ENCODE measurements at regions not wholly inside any gene's neighbourhood (a gene's known extent, or its start where the extent isn't known, plus 50 kb on each side); places are given as distances from the start of the nearest gene placed in this dataset.

GRCh38 chr1:57795886-57796285, 372.0 kb upstream of the DAB1 start:
- Histone ChIP-seq H3K27me3 (replicated peaks in 1 of 7) (no peaks in the 10 kb centered on the region), H3K36me3 (no peaks in the 10 kb centered on the region), H3K9me3 (no peaks in the 10 kb centered on the region), H3K4me3 (no peak overlapping the region), H3K27ac (no peak overlapping the region), H3K4me1 (no peaks in the 10 kb centered on the region)
- WGBS, 5 donors: 80 to 92% (median 87%) methylated on average over 5 of the region's 5 CpGs
- no peak for DNase-seq
- no peak for TF ChIP-seq POLR2AphosphoS5 (IDR thresholded peaks at IDR 0.05)
- no peak for TF ChIP-seq POLR2A (IDR thresholded peaks at IDR 0.05)
- no peak for TF ChIP-seq CTCF (IDR thresholded peaks at IDR 0.05 in 8 of 11, conservative IDR thresholded peaks at IDR 0.05 in 3 of 11)
- intact Hi-C loops (cut with DNase I; ENCODE audit: low total_unique reads): no loop called here

- TF ChIP-seq POLR2AphosphoS5 (IDR thresholded peaks at IDR 0.05) (no peak), CTCF (IDR thresholded peaks at IDR 0.05 in 8 of 11, conservative IDR thresholded peaks at IDR 0.05 in 3 of 11) (no peak), POLR2A (IDR thresholded peaks at IDR 0.05) (no peak)
- Histone ChIP-seq H3K27me3 (replicated peaks in 1 of 7) (no peaks in the 10 kb centered on the region), H3K36me3 (no peaks in the 10 kb centered on the region), H3K4me1 (no peaks in the 10 kb centered on the region), H3K9me3 (no peaks in the 10 kb centered on the region), H3K27ac (no peak overlapping the region), H3K4me3 (no peak overlapping the region)
- intact Hi-C loops (cut with DNase I; ENCODE audit: low total_unique reads): no loop called here
- DNase-seq: no peak
- 65 to 77% (median 72%) methylated on average over 2 of the region's 2 CpGs for WGBS, 5 donors
Observed at GRCh38 chr1:57794078-57794477, 370.2 kb upstream of the DAB1 start.

GRCh38 chr1:57791497-57791896, 367.6 kb upstream of the DAB1 start:
- H3K4me1 ChIP-seq: no peaks in the 10 kb centered on the region
- H3K9me3 ChIP-seq: no peaks in the 10 kb centered on the region
- intact Hi-C loops (cut with DNase I; ENCODE audit: low total_unique reads): no loop called here
- H3K27ac ChIP-seq: no peak overlapping the region
- TF ChIP-seq POLR2A (IDR thresholded peaks at IDR 0.05) (no peak), CTCF (IDR thresholded peaks at IDR 0.05 in 8 of 11, conservative IDR thresholded peaks at IDR 0.05 in 3 of 11) (no peak), POLR2AphosphoS5 (IDR thresholded peaks at IDR 0.05) (no peak)
- no peaks in the 10 kb centered on the region for H3K36me3 ChIP-seq
- no peak for DNase-seq
- no peak overlapping the region for H3K4me3 ChIP-seq
- 74 to 80% (median 79%) methylated on average over 3 of the region's 3 CpGs for WGBS, 5 donors
- no peaks in the 10 kb centered on the region for H3K27me3 ChIP-seq (replicated peaks in 1 of 7)

- intact Hi-C loops (cut with DNase I; ENCODE audit: low total_unique reads): no loop called here
- no peaks in the 10 kb centered on the region for H3K36me3 ChIP-seq
- H3K9me3 ChIP-seq: no peaks in the 10 kb centered on the region
- WGBS, 5 donors: 75 to 87% (median 84%) methylated on average over 5 of the region's 5 CpGs
- no peak overlapping the region for H3K27ac ChIP-seq
- H3K27me3 ChIP-seq (replicated peaks in 1 of 7): no peaks in the 10 kb centered on the region
- DNase-seq: no peak
- no peaks in the 10 kb centered on the region for H3K4me1 ChIP-seq
- TF ChIP-seq CTCF (IDR thresholded peaks at IDR 0.05 in 8 of 11, conservative IDR thresholded peaks at IDR 0.05 in 3 of 11) (no peak), POLR2A (IDR thresholded peaks at IDR 0.05) (no peak), POLR2AphosphoS5 (IDR thresholded peaks at IDR 0.05) (no peak)
- H3K4me3 ChIP-seq: no peak overlapping the region
Observed at GRCh38 chr1:57789936-57790335, 366.1 kb upstream of the DAB1 start.

Measured in spleen (tissue), 11 donors.